PC-9 (cell line): ENCODE measurements at regions not wholly inside any gene's neighbourhood (a gene's known extent, or its start where the extent isn't known, plus 50 kb on each side); places are given as distances from the start of the nearest gene placed in this dataset.

ENCODE experiments used
- BruUV-seq: library from RNA; stranded (reverse); fragments of 400-500 nt; replicated peaks from 2 replicates; lab custom pipeline; 2021; lab: Mats Ljungman, UMichigan
- CTCF ChIA-PET: fragments of 300-600 bp; sonication (Branson Sonifier 250); formaldehyde crosslinking; loops from one replicate; lab custom pipeline; 2022; ENCODE audit warnings: antibody characterized with exemption; lab: Charles Lee
- POLR2A ChIA-PET: fragments of 300-600 bp; sonication (Branson Sonifier 250); formaldehyde crosslinking; loops from one replicate; lab custom pipeline; 2022; ENCODE audit warnings: antibody characterized with exemption; ENCODE audit not compliant: unreplicated experiment; lab: Charles Lee
- DNase-seq, 2 experiments: peaks; one replicate each; pipeline versions ENCODE4 v3.0.0 to v3.0.0-alpha.2; 2015 to 2022; ENCODE audit warnings: mixed read lengths in 1 of 2
- H2AFZ ChIP-seq: fragments of 200-600 bp; sonication (generic); 2 replicates; pipeline ENCODE4 v1.8.1; 2017; ENCODE audit warnings: antibody characterized with exemption
- H3F3A ChIP-seq: fragments of 200-600 bp; sonication (generic); 2 replicates; pipeline ENCODE4 v1.8.1; 2017; ENCODE audit warnings: antibody characterized with exemption, mild to moderate bottlenecking, low read depth; ENCODE audit not compliant: insufficient read depth
- H3K27ac ChIP-seq: fragments of 200-600 bp; sonication (generic); 2 replicates; pipeline ENCODE4 v1.6.1; 2016; ENCODE audit warnings: mixed run types
- H3K27me3 ChIP-seq: fragments of 200-600 bp; sonication (generic); 2 replicates; pipeline ENCODE4 v1.6.1; 2016; ENCODE audit warnings: low read depth, mixed run types; ENCODE audit not compliant: insufficient read depth
- H3K36me3 ChIP-seq: fragments of 200-600 bp; sonication (generic); 2 replicates; pipeline ENCODE4 v1.6.1; 2016; ENCODE audit warnings: low read depth, mixed run types
- H3K4me1 ChIP-seq: fragments of 200-600 bp; sonication (generic); replicated peaks from 2 replicates; pipeline ENCODE4 v1.6.1; 2016; ENCODE audit warnings: mixed run types; ENCODE audit not compliant: insufficient read depth
- H3K4me2 ChIP-seq: fragments of 200-600 bp; sonication (generic); 2 replicates; pipeline ENCODE4 v1.6.1; 2017; ENCODE audit warnings: mixed run types
- H3K4me3 ChIP-seq: fragments of 200-600 bp; sonication (generic); 2 replicates; pipeline ENCODE4 v1.6.1; 2016; ENCODE audit warnings: mixed run types
- H3K79me2 ChIP-seq: fragments of 200-600 bp; sonication (generic); 2 replicates; pipeline ENCODE4 v1.6.1; 2017; ENCODE audit warnings: low read depth, mixed run types
- H3K9me2 ChIP-seq: fragments of 200-600 bp; sonication (generic); 2 replicates; pipeline ENCODE4 v1.8.1; 2017; ENCODE audit warnings: mild to moderate bottlenecking; ENCODE audit not compliant: insufficient read depth
- H3K9me3 ChIP-seq: fragments of 200-600 bp; sonication (generic); 2 replicates; pipeline ENCODE4 v1.8.1; 2016; ENCODE audit warnings: low read depth; ENCODE audit not compliant: insufficient read depth
- H4K20me1 ChIP-seq: fragments of 200-600 bp; sonication (generic); 2 replicates; pipeline ENCODE4 v1.8.1; 2017; ENCODE audit not compliant: insufficient read depth
- CTCF ChIP-seq: fragments of 200-600 bp; sonication (generic); conservative IDR thresholded peaks from 2 replicates; pipeline ENCODE4 v1.6.1; 2017; ENCODE audit warnings: mixed run types, antibody characterized with exemption, mild to moderate bottlenecking, moderate library complexity
- EZH2 ChIP-seq: fragments of 200-600 bp; sonication (generic); IDR thresholded peaks from 2 replicates; pipeline ENCODE4 v1.8.0; 2017; ENCODE audit warnings: antibody characterized with exemption, low read depth
- intact Hi-C: fragments of 100-400 bp; cut with micrococcal nuclease; formaldehyde crosslinking; loops from one replicate; pipeline ENCODE4 v1.10.0; 2022; ENCODE audit not compliant: unreplicated experiment

GRCh38 chr9:26066237-26066636 is 388.0 kb upstream of the TUSC1 start:
- intact Hi-C loops = no loop called here
- Histone ChIP-seq H3K79me2 (no peaks in the 10 kb centered on the region), H3K36me3 (no peaks in the 10 kb centered on the region), H3F3A (no peaks in the 10 kb centered on the region), H2AFZ (no peak overlapping the region), H3K27me3 (no peaks in the 10 kb centered on the region), H3K9me3 (no peaks in the 10 kb centered on the region), H3K4me3 (no peak overlapping the region), H4K20me1 (no peaks in the 10 kb centered on the region), H3K4me1 (no peaks in the 10 kb centered on the region), H3K27ac (no peak overlapping the region), H3K9me2 (no peaks in the 10 kb centered on the region), H3K4me2 (no peak overlapping the region)
- no peak for TF ChIP-seq CTCF
- TF ChIP-seq EZH2 = no peak
- CTCF ChIA-PET = no interaction called here
- no peak for DNase-seq
- no TSS peak for BruUV-seq
- POLR2A ChIA-PET = no interaction called here

- TF ChIP-seq CTCF (no peak), EZH2 (no peak)
- ChIA-PET POLR2A (no interaction called here), CTCF (no interaction called here)
- intact Hi-C loops = no loop called here
- H3K4me3 ChIP-seq = no peak overlapping the region
- H3K9me3 ChIP-seq = no peaks in the 10 kb centered on the region
- H3K27me3 ChIP-seq = no peaks in the 10 kb centered on the region
- H3K4me2 ChIP-seq = no peak overlapping the region
- no TSS peak for BruUV-seq
- no peaks in the 10 kb centered on the region for H3K4me1 ChIP-seq
- no peaks in the 10 kb centered on the region for H3K79me2 ChIP-seq
- no peaks in the 10 kb centered on the region for H3F3A ChIP-seq
- no peak for DNase-seq
- no peak overlapping the region for H3K27ac ChIP-seq
- H3K36me3 ChIP-seq = no peaks in the 10 kb centered on the region
- H2AFZ ChIP-seq = no peak overlapping the region
- no peaks in the 10 kb centered on the region for H3K9me2 ChIP-seq
- H4K20me1 ChIP-seq = no peaks in the 10 kb centered on the region
These were observed 383.8 kb upstream of the TUSC1 start for GRCh38 chr9:26061948-26062575.

- Histone ChIP-seq H4K20me1 (no peaks in the 10 kb centered on the region), H3F3A (no peaks in the 10 kb centered on the region), H2AFZ (no peak overlapping the region), H3K27me3 (no peaks in the 10 kb centered on the region), H3K4me1 (no peaks in the 10 kb centered on the region), H3K9me3 (no peaks in the 10 kb centered on the region), H3K36me3 (no peaks in the 10 kb centered on the region), H3K9me2 (no peaks in the 10 kb centered on the region), H3K4me3 (no peak overlapping the region), H3K27ac (no peak overlapping the region), H3K4me2 (no peak overlapping the region), H3K79me2 (no peaks in the 10 kb centered on the region)
- no peak for DNase-seq
- no peak for TF ChIP-seq CTCF
- TF ChIP-seq EZH2 = no peak
- ChIA-PET CTCF (no interaction called here), POLR2A (no interaction called here)
- intact Hi-C loops = no loop called here
- no TSS peak for BruUV-seq
These were observed 380.1 kb upstream of the TUSC1 start for GRCh38 chr9:26058111-26058895.
